Testis (tissue), 2 donors: ENCODE measurements at regions not wholly inside any gene's neighbourhood (a gene's known extent, or its start where the extent isn't known, plus 50 kb on each side); places are given as distances from the start of the nearest gene placed in this dataset.

Source experiments
- DNase-seq: peaks from one replicate; pipeline ENCODE4 v3.0.0-alpha.2; 2019
- H3K27ac ChIP-seq, 2 donors: fragments of 200-600 bp; sonication (generic); one replicate each; pipeline ENCODE4 v1.5.1; 2019
- H3K27me3 ChIP-seq: fragments of 200-600 bp; sonication (generic); one replicate; pipeline ENCODE4 v1.5.1; 2019
- H3K36me3 ChIP-seq: fragments of 200-600 bp; sonication (generic); one replicate; pipeline ENCODE4 v1.5.1; 2017; ENCODE audit warnings: low read depth; ENCODE audit errors: missing control alignments
- H3K4me1 ChIP-seq: fragments of 200-600 bp; sonication (generic); one replicate; pipeline ENCODE4 v1.5.1; 2019
- H3K4me3 ChIP-seq, 2 donors: fragments of 200-600 bp; sonication (generic); one replicate each; pipeline ENCODE4 v1.5.1; 2017 to 2019
- H3K9me3 ChIP-seq: fragments of 200-600 bp; sonication (generic); one replicate; pipeline ENCODE4 v1.5.1; 2017
- POLR2A ChIP-seq: fragments of 450-650 bp; IDR thresholded peaks from one replicate; pipeline ENCODE4 v1.6.1; 2017; ENCODE audit warnings: antibody characterized with exemption, mild to moderate bottlenecking, moderate library complexity
- WGBS, 2 donors: methylation state at CpG; one replicate each; pipeline ENCODE4 v1.1.5; 2018; 5-methylcytosine and 5-hydroxymethylcytosine counted together
- intact Hi-C: fragments of 100-400 bp; cut with DNase I; formaldehyde crosslinking; loops from one replicate; pipeline ENCODE4 v1.15.1; 2023; ENCODE audit warnings: low total_unique reads
- TF ChIP-seq, protein P1 (sequence below), 3 experiments: fragments of 450-650 bp in 2 of 3; fragments of 200-600 bp in 1 of 3; sonication (generic) in 1 of 3; IDR thresholded peaks; one replicate each; pipeline ENCODE4 v1.5.1; 2016 to 2019; ENCODE audit warnings: antibody characterized with exemption in 3 of 3, mild to moderate bottlenecking in 2 of 3, moderate library complexity in 1 of 3

DNA sequence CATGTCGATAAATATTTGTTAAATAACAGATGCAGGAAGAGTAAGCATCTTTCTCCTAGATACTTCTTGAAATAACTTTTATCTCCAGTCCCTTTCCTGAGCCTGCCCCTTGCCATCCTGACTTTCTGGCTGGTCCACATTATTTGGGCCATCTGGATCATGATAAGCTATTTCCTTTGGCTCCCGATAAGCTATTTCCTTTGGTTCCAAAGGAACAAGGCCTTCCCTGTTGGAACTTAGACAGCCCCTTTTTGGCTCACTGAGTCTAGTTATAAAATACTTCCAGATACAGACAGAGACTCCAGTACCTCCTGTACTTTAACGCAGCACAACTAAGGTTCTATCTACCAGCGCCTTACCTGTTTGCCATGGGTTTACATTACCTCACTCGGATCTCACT, 205.3 kb upstream of the CCDC150 start:
- intact Hi-C loops = no loop called here
- Histone ChIP-seq H3K36me3 (no peaks in the 10 kb centered on the region), H3K4me1 (no peaks in the 10 kb centered on the region), H3K27me3 (no peaks in the 10 kb centered on the region), H3K27ac (no peak overlapping the region), H3K4me3 (no peak overlapping the region), H3K9me3 (no peaks in the 10 kb centered on the region)
- DNase-seq = no peak
- WGBS, 2 donors = 55 to 58% methylated on average over 5 of the region's 5 CpGs
- no peak for TF ChIP-seq POLR2A
- TF ChIP-seq, protein P1, sequence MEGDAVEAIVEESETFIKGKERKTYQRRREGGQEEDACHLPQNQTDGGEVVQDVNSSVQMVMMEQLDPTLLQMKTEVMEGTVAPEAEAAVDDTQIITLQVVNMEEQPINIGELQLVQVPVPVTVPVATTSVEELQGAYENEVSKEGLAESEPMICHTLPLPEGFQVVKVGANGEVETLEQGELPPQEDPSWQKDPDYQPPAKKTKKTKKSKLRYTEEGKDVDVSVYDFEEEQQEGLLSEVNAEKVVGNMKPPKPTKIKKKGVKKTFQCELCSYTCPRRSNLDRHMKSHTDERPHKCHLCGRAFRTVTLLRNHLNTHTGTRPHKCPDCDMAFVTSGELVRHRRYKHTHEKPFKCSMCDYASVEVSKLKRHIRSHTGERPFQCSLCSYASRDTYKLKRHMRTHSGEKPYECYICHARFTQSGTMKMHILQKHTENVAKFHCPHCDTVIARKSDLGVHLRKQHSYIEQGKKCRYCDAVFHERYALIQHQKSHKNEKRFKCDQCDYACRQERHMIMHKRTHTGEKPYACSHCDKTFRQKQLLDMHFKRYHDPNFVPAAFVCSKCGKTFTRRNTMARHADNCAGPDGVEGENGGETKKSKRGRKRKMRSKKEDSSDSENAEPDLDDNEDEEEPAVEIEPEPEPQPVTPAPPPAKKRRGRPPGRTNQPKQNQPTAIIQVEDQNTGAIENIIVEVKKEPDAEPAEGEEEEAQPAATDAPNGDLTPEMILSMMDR (IDR thresholded peaks at IDR 0.05) = no peak

GRCh38 chr2:196435189-196435588, 204.3 kb upstream of the CCDC150 start:
- intact Hi-C loops = no loop called here
- no peak for DNase-seq
- no peak overlapping the region for H3K27ac ChIP-seq

GRCh38 chr2:196437626-196438025, 201.9 kb upstream of the CCDC150 start:
- 77 to 90% methylated on average over 6 of the region's 6 CpGs for WGBS, 2 donors
- TF ChIP-seq, protein P1 (IDR thresholded peaks at IDR 0.05) = no peak
- no peak for TF ChIP-seq POLR2A
- DNase-seq = no peak
- Histone ChIP-seq H3K9me3 (no peaks in the 10 kb centered on the region), H3K27me3 (no peaks in the 10 kb centered on the region), H3K4me3 (no peak overlapping the region), H3K4me1 (no peaks in the 10 kb centered on the region), H3K27ac (no peak overlapping the region), H3K36me3 (no peaks in the 10 kb centered on the region)
- intact Hi-C loops = no loop called here

More at GRCh38 chr2:196435189-196435588, 204.3 kb upstream of the CCDC150 start:
- no peaks in the 10 kb centered on the region for H3K4me1 ChIP-seq
- TF ChIP-seq POLR2A = no peak
- TF ChIP-seq, protein P1 (IDR thresholded peaks at IDR 0.05) = no peak
- no peaks in the 10 kb centered on the region for H3K27me3 ChIP-seq
- no peaks in the 10 kb centered on the region for H3K9me3 ChIP-seq
- H3K4me3 ChIP-seq = no peak overlapping the region
- no peaks in the 10 kb centered on the region for H3K36me3 ChIP-seq

DNA sequence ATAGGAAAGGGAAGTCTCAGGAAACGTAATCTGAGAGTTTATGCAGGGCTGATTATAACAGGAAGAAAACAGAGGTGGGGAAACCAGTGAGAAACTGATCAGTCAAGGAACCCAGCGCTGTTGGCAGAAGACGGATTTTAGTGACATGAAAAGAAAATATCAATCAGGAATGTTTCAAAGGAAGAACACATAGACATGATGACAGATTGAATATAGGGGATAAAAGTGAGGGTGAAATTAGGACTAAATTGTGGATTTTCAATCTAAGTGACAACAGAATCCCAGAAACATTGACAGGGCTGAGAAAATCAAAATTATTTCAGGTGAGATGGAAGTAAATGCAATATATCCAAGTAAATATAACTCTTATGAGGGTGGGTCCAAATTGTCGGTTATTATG, 199.8 kb upstream of the CCDC150 start:
- intact Hi-C loops = no loop called here
- DNase-seq = no peak
- 85% methylated on average over 4 of the region's 4 CpGs for WGBS, 2 donors

DNA sequence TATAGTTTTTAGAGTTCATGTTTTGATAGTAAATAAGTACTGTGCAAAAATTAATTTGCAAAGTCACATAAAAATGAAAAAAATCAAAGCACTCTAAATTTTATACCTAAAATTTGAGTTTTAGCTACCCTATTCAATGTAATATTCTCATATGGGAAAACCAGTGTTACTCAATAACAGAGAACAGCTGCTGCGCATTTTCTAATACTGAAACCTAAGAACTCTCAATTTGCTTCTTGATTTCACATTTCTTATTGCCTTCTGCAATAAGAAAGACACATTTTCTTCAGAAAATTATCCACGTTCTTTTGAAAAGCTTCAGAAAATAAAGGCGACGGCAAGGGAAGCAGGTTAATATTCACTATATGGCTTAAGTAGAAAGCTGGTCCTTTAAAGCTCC, 199.1 kb upstream of the CCDC150 start:
- no peak for DNase-seq
- Histone ChIP-seq H3K4me3 (no peak overlapping the region), H3K27me3 (no peaks in the 10 kb centered on the region), H3K36me3 (no peaks in the 10 kb centered on the region), H3K27ac (no peak overlapping the region), H3K4me1 (no peaks in the 10 kb centered on the region), H3K9me3 (no peaks in the 10 kb centered on the region)
- 91 to 92% methylated on average over 4 of the region's 4 CpGs for WGBS, 2 donors
- intact Hi-C loops = no loop called here
- TF ChIP-seq, protein P1 (IDR thresholded peaks at IDR 0.05) = no peak
- no peak for TF ChIP-seq POLR2A

More for the DNA sequence above, 199.8 kb upstream of the CCDC150 start:
- Histone ChIP-seq H3K27ac (no peak overlapping the region), H3K36me3 (no peaks in the 10 kb centered on the region), H3K27me3 (no peaks in the 10 kb centered on the region), H3K4me1 (no peaks in the 10 kb centered on the region), H3K4me3 (no peak overlapping the region), H3K9me3 (no peaks in the 10 kb centered on the region)
- TF ChIP-seq, protein P1 (IDR thresholded peaks at IDR 0.05) = no peak
- TF ChIP-seq POLR2A = no peak
